OCI-LY1 (cell line): ENCODE measurements at regions not wholly inside any gene's neighbourhood (a gene's known extent, or its start where the extent isn't known, plus 50 kb on each side); places are given as distances from the start of the nearest gene placed in this dataset.

Experiments used
- EZH2 ChIP-seq: fragments of 200-600 bp; sonication (generic), shearing (Covaris generic); IDR thresholded peaks from 2 replicates; pipeline ENCODE4 v1.8.0; 2017; ENCODE audit warnings: borderline replicate concordance, mixed run types, mild to moderate bottlenecking, antibody characterized with exemption, low read length, moderate library complexity, mixed read lengths
- TF ChIP-seq, protein P1 (sequence below): fragments of 200-600 bp; sonication (generic), shearing (Covaris generic); IDR thresholded peaks from 2 replicates; pipeline ENCODE4 v1.5.1; 2017; ENCODE audit warnings: mild to moderate bottlenecking, antibody characterized with exemption, low read length, moderate library complexity, mixed read lengths

DNA sequence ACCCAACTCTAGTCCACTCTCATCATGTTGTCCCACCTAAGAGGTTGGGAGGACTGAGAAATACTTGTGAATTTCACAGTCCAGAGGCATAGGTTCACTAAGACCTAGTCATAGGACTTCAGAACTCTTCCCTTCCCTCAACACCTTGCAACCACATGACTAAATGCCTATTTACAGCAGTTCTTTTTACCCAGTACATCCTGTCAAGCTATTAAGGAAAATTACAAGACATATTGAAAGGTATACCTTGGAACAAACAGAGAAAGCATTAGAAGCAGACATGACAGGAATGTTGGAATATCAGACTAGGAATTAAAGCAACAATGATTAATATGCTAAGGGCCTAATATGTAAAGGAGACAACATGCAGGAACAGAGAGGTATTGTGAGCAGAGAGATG lies 563.8 kb upstream of the LRRC4C start:
- TF ChIP-seq, protein P1, sequence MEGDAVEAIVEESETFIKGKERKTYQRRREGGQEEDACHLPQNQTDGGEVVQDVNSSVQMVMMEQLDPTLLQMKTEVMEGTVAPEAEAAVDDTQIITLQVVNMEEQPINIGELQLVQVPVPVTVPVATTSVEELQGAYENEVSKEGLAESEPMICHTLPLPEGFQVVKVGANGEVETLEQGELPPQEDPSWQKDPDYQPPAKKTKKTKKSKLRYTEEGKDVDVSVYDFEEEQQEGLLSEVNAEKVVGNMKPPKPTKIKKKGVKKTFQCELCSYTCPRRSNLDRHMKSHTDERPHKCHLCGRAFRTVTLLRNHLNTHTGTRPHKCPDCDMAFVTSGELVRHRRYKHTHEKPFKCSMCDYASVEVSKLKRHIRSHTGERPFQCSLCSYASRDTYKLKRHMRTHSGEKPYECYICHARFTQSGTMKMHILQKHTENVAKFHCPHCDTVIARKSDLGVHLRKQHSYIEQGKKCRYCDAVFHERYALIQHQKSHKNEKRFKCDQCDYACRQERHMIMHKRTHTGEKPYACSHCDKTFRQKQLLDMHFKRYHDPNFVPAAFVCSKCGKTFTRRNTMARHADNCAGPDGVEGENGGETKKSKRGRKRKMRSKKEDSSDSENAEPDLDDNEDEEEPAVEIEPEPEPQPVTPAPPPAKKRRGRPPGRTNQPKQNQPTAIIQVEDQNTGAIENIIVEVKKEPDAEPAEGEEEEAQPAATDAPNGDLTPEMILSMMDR = no peak
- TF ChIP-seq EZH2 = no peak
